ENCODE measurements at regions not wholly inside any gene's neighbourhood (a gene's known extent, or its start where the extent isn't known, plus 50 kb on each side); places are given as distances from the start of the nearest gene placed in this dataset.

DNA sequence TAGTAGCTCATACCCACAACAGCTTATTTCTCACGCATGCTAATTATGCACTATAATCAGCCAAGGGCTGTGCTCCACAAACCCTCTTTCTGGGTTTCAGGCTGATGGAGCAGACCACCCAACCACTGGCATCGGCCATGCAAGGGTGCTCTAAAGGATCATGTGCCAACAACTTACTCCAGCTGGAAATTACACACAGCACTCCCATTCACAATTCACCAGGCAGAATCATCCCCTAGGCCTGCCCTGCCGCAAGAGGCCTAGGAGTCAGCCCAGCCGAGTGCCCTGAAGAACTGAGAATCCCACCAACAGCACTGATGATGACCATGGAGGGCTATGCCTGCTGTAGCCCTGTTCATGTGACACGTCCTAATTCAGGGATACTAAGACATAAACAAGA, 216.2 kb upstream of the CHRNA7 start:
- intact Hi-C loops (cut with micrococcal nuclease; ENCODE audit: unreplicated experiment) (no loop called here), in situ Hi-C loops (cut with HindIII; ENCODE audit: extremely low pct_ligation_motif_present, low pct_unique_long_range_greater_than_20kb) (no loop called here)
- DNase-seq (ENCODE audit: low spot score) (no peak), FAIRE-seq (no peak), ATAC-seq (no peak)
- no peak overlapping the region for H3K27ac ChIP-seq (ENCODE audit: extremely low read length, insufficient read depth, low read length)
- no peak for TF ChIP-seq ZC3H13 (CRISPR knock-in tag; IDR thresholded peaks at IDR 0.05)
- TF ChIP-seq ZNF878 (CRISPR knock-in tag; IDR thresholded peaks at IDR 0.05): no peak
- TF ChIP-seq KLF12 (CRISPR knock-in tag; IDR thresholded peaks at IDR 0.05; ENCODE audit: borderline replicate concordance): no peak
- TF ChIP-seq HOXA5 (CRISPR knock-in tag; IDR thresholded peaks at IDR 0.05): no peak
- no peak for TF ChIP-seq RFX5 (IDR thresholded peaks at IDR 0.05; ENCODE audit: low read depth, low read length)
- no peak overlapping the region for H3K4me3 ChIP-seq (replicated peaks in 1 of 3; ENCODE audit: insufficient read depth in 1 of 3, low read depth in 2 of 3, low read length in 3 of 3)
- H3K9ac ChIP-seq (ENCODE audit: insufficient read depth, low read depth, low read length): no peak overlapping the region
- WGBS (ENCODE audit: low lambda C conversion rate): 14% methylated on average over 3 of the region's 5 CpGs
- H3K79me2 ChIP-seq (ENCODE audit: insufficient read depth, low read length): no peaks in the 10 kb centered on the region
- ChIA-PET CTCF (ENCODE audit: low intra/inter-chr PET ratio, low total read pairs) (no interaction called here), POLR2A (no interaction called here)
- H3K36me3 ChIP-seq (replicated peaks in 1 of 2; ENCODE audit: control insufficient read depth in 1 of 2, insufficient read depth in 2 of 2, low read length in 2 of 2): no peaks in the 10 kb centered on the region
- no peaks in the 10 kb centered on the region for H3K9me3 ChIP-seq (ENCODE audit: low read length)
- BruUV-seq (replicated peaks): no TSS peak
- no peaks in the 10 kb centered on the region for H4K20me1 ChIP-seq (ENCODE audit: insufficient read depth, low read length)
- no peaks in the 10 kb centered on the region for H3K4me1 ChIP-seq (ENCODE audit: insufficient read depth, low read length)
- no peak overlapping the region for H3K4me2 ChIP-seq (ENCODE audit: low read depth, low read length)
- no peak overlapping the region for H2AFZ ChIP-seq (ENCODE audit: low read length)
- peaks cover 0 to 8% of the 10 kb centered on the region in 2 experiments; a peak in 3 of 5 replicates for H3K27me3 ChIP-seq (ENCODE audit: control insufficient read depth in 1 of 2, insufficient read depth in 2 of 2, low read length in 2 of 2)

DNA sequence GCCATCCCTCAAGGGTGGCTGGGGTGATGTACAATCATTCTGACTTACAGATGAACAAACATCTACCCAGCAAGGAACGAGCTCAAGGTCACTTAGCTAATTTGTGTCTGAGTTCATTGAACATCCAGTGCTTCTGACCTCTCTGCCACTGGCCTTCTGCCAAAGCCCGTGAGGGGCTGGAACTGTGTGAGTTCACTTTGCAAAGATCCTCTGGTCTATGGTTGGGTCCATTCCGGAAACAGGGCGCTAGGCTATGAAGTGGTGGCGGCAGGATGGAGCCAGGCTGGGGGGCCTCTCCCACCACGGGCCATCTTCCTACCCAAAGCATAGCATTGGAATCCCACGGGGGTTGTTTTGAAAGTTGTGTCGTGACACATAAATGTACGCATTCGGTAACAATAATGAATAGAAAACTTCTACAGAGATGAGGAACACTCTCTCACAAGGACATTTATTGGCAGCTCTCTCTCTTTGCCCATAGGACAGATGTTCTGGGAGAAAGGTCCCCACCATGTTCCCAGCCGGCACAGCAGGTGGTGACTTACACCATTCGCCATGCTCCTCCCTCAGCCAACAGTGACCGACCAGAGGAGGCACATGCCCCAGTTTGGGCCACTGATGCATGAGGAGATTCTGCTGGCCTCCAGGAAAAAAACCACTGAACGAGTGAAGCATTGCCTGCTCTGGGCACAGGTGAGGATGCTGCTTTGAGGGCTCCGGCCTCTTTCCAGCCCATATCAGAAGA, 214.7 kb upstream of the CHRNA7 start:
- peaks cover 0 to 6% of the 10 kb centered on the region in 2 experiments; a peak in 3 of 5 replicates for H3K27me3 ChIP-seq (ENCODE audit: control insufficient read depth in 1 of 2, insufficient read depth in 2 of 2, low read length in 2 of 2)
- H3K4me2 ChIP-seq (ENCODE audit: low read depth, low read length): no peak overlapping the region
- BruUV-seq (replicated peaks): no TSS peak
- TF ChIP-seq PAF1 (CRISPR knock-in tag; IDR thresholded peaks at IDR 0.05) (no peak), TBX3 (IDR thresholded peaks at IDR 0.05; ENCODE audit: borderline replicate concordance) (no peak), SRY (CRISPR knock-in tag; IDR thresholded peaks at IDR 0.05) (no peak)
- TF ChIP-seq, protein P1, sequence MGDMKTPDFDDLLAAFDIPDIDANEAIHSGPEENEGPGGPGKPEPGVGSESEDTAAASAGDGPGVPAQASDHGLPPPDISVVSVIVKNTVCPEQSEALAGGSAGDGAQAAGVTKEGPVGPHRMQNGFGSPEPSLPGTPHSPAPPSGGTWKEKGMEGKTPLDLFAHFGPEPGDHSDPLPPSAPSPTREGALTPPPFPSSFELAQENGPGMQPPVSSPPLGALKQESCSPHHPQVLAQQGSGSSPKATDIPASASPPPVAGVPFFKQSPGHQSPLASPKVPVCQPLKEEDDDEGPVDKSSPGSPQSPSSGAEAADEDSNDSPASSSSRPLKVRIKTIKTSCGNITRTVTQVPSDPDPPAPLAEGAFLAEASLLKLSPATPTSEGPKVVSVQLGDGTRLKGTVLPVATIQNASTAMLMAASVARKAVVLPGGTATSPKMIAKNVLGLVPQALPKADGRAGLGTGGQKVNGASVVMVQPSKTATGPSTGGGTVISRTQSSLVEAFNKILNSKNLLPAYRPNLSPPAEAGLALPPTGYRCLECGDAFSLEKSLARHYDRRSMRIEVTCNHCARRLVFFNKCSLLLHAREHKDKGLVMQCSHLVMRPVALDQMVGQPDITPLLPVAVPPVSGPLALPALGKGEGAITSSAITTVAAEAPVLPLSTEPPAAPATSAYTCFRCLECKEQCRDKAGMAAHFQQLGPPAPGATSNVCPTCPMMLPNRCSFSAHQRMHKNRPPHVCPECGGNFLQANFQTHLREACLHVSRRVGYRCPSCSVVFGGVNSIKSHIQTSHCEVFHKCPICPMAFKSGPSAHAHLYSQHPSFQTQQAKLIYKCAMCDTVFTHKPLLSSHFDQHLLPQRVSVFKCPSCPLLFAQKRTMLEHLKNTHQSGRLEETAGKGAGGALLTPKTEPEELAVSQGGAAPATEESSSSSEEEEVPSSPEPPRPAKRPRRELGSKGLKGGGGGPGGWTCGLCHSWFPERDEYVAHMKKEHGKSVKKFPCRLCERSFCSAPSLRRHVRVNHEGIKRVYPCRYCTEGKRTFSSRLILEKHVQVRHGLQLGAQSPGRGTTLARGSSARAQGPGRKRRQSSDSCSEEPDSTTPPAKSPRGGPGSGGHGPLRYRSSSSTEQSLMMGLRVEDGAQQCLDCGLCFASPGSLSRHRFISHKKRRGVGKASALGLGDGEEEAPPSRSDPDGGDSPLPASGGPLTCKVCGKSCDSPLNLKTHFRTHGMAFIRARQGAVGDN (CRISPR knock-in tag; IDR thresholded peaks at IDR 0.05): no peak
- no peaks in the 10 kb centered on the region for H3K9me3 ChIP-seq (ENCODE audit: low read length)
- H2AFZ ChIP-seq (ENCODE audit: low read length): no peak overlapping the region
- intact Hi-C loops (cut with micrococcal nuclease; ENCODE audit: unreplicated experiment) (no loop called here), in situ Hi-C loops (cut with HindIII; ENCODE audit: extremely low pct_ligation_motif_present, low pct_unique_long_range_greater_than_20kb) (no loop called here)
- no peaks in the 10 kb centered on the region for H3K36me3 ChIP-seq (replicated peaks in 1 of 2; ENCODE audit: control insufficient read depth in 1 of 2, insufficient read depth in 2 of 2, low read length in 2 of 2)
- FAIRE-seq (no peak), DNase-seq (ENCODE audit: low spot score) (no peak), ATAC-seq (no peak)
- CTCF ChIA-PET (ENCODE audit: low intra/inter-chr PET ratio, low total read pairs): no interaction called here
- H4K20me1 ChIP-seq (ENCODE audit: insufficient read depth, low read length): no peaks in the 10 kb centered on the region
- POLR2A ChIA-PET: no interaction called here
- 32% methylated on average over 15 of the region's 15 CpGs for WGBS (ENCODE audit: low lambda C conversion rate)
- H3K4me1 ChIP-seq (ENCODE audit: insufficient read depth, low read length): no peaks in the 10 kb centered on the region
- no peak overlapping the region for H3K27ac ChIP-seq (ENCODE audit: extremely low read length, insufficient read depth, low read length)
- H3K4me3 ChIP-seq (replicated peaks in 1 of 3; ENCODE audit: insufficient read depth in 1 of 3, low read depth in 2 of 3, low read length in 3 of 3): no peak overlapping the region
- H3K9ac ChIP-seq (ENCODE audit: insufficient read depth, low read depth, low read length): no peak overlapping the region
- H3K79me2 ChIP-seq (ENCODE audit: insufficient read depth, low read length): no peaks in the 10 kb centered on the region

All from HepG2 (cell line).